ENCODE measurements at regions not wholly inside any gene's neighbourhood (a gene's known extent, or its start where the extent isn't known, plus 50 kb on each side); places are given as distances from the start of the nearest gene placed in this dataset.

DNA sequence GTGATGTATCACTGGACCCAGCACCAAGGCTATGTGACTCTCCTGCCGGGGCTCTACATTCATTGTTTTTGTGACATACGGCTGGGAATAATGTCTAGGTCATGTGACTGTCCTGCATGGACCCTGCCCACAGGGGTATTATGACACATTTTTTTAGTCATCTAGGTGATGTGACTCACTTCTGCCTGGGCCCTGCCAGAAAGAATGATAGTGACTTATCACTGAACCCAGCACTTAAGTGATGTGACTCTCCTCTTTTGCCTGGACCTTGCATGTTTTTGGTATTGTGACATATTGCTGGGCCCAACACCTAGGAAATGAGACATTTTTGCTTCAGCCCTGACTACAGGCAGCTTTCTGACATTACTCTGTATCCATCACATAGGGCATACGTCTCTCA, 51.1 kb upstream of the ZNF107 start:
- intact Hi-C loops (cut with DNase I, micrococcal nuclease), result loop anchor here (5.0 to 10.0 kb wide), 2 partner anchors 430 to 433 kb away; no protein-coding TSS in a partner anchor
- DNase-seq (no peak), ATAC-seq (no peak)

- DNase-seq (no peak), ATAC-seq (no peak)
- intact Hi-C loops (cut with DNase I, micrococcal nuclease), result loop anchor here in 1 of 2 donors (10.0 kb wide), 1 partner anchor 429 kb away; no protein-coding TSS in a partner anchor
Observed at GRCh38 chr7:64613653-64614052, 50.8 kb upstream of the ZNF680 start.

All from left colon (tissue), 2 donors.